ENCODE measurements at regions not wholly inside any gene's neighbourhood (a gene's known extent, or its start where the extent isn't known, plus 50 kb on each side); places are given as distances from the start of the nearest gene placed in this dataset.
"Not testable (repeated sequence)": the region's sequence is repeated elsewhere in the genome, so short reads cannot be mapped to it uniquely, and the experiment has no call there.

GRCh38 chr13:34738254-34738992 is 203.6 kb upstream of the NBEA start:
- TF ChIP-seq POLR2A (IDR thresholded peaks at IDR 0.05; ENCODE audit: borderline replicate concordance, extremely low read depth, insufficient read depth, insufficient read length) (no peak), ZBTB33 (IDR thresholded peaks at IDR 0.05; ENCODE audit: extremely low read depth, insufficient replicate concordance, low read length) (no peak), ZNF274 (IDR thresholded peaks at IDR 0.05; ENCODE audit: low read depth, low read length) (no peak), EZH2 (IDR thresholded peaks at IDR 0.05) (no peak), CBX3 (IDR thresholded peaks at IDR 0.05; ENCODE audit: low read depth) (no peak), YY1 (IDR thresholded peaks at IDR 0.05; ENCODE audit: extremely low read depth, insufficient replicate concordance, low read depth, low read length) (no peak), CEBPB (IDR thresholded peaks at IDR 0.05; ENCODE audit: low read depth) (no peak)
- TF ChIP-seq, protein P1, sequence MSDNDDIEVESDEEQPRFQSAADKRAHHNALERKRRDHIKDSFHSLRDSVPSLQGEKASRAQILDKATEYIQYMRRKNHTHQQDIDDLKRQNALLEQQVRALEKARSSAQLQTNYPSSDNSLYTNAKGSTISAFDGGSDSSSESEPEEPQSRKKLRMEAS (IDR thresholded peaks at IDR 0.05) = no peak
- Histone ChIP-seq H3K4me2 (ENCODE audit: low read length) (no peak overlapping the region), H3K27me3 (ENCODE audit: insufficient read depth, low read length) (no peaks in the 10 kb centered on the region), H3K9me2 (ENCODE audit: insufficient read depth) (no peaks in the 10 kb centered on the region), H3K4me3 (replicated peaks in 1 of 2; ENCODE audit: low read depth in 1 of 2, low read length in 2 of 2) (no peak overlapping the region), H4K20me1 (ENCODE audit: insufficient read depth) (no peaks in the 10 kb centered on the region), H3K79me2 (ENCODE audit: insufficient read depth, low read length) (no peaks in the 10 kb centered on the region), H3K36me3 (ENCODE audit: control insufficient read depth in 1 of 2, insufficient read depth in 2 of 2, low read length in 2 of 2) (no peaks in the 10 kb centered on the region), H3K27ac (ENCODE audit: low read depth, low read length) (no peak overlapping the region), H2AFZ (ENCODE audit: low read depth, low read length, poor library complexity, severe bottlenecking) (no peak overlapping the region), H3K9ac (ENCODE audit: low read length) (no peak overlapping the region), H3K4me1 (ENCODE audit: control insufficient read depth in 1 of 2, insufficient read depth in 2 of 2, low read length in 2 of 2) (no peaks in the 10 kb centered on the region), H3K9me3 (ENCODE audit: control insufficient read depth in 1 of 2, insufficient read depth in 1 of 2, low read depth in 1 of 2, low read length in 2 of 2) (no peaks in the 10 kb centered on the region)
- ATAC-seq = no peak
- POLR2A ChIA-PET = no interaction called here
- DNase-seq (ENCODE audit: low read depth, low spot score) = no peak
- BruUV-seq (replicated peaks) = no TSS peak
- CTCF ChIA-PET = no interaction called here
- intact Hi-C loops (cut with micrococcal nuclease) = no loop called here
- RAD21 ChIA-PET (ENCODE audit: low non-redundant PET in 1 of 2, low total read pairs in 2 of 2, uncharacterized antibody in 2 of 2, unreplicated experiment in 2 of 2) = no interaction called here

GRCh38 chr13:34747056-34747455 is 195.0 kb upstream of the NBEA start:
- H3K36me3 ChIP-seq (ENCODE audit: control insufficient read depth in 1 of 2, insufficient read depth in 2 of 2, low read length in 2 of 2); H2AFZ ChIP-seq (ENCODE audit: low read depth, low read length, poor library complexity, severe bottlenecking); ATAC-seq; BruUV-seq (replicated peaks); POLR2A ChIA-PET; H3K79me2 ChIP-seq (ENCODE audit: insufficient read depth, low read length); H3K9me2 ChIP-seq (ENCODE audit: insufficient read depth); RAD21 ChIA-PET (ENCODE audit: low non-redundant PET in 1 of 2, low total read pairs in 2 of 2, uncharacterized antibody in 2 of 2, unreplicated experiment in 2 of 2); H3K4me1 ChIP-seq (ENCODE audit: control insufficient read depth in 1 of 2, insufficient read depth in 2 of 2, low read length in 2 of 2); H3K4me3 ChIP-seq (replicated peaks in 1 of 2; ENCODE audit: low read depth in 1 of 2, low read length in 2 of 2); DNase-seq (ENCODE audit: low read depth, low spot score); H3K4me2 ChIP-seq (ENCODE audit: low read length); H4K20me1 ChIP-seq (ENCODE audit: insufficient read depth); H3K9me3 ChIP-seq (ENCODE audit: control insufficient read depth in 1 of 2, insufficient read depth in 1 of 2, low read depth in 1 of 2, low read length in 2 of 2); H3K27me3 ChIP-seq (ENCODE audit: insufficient read depth, low read length); CTCF ChIA-PET; H3K9ac ChIP-seq (ENCODE audit: low read length); intact Hi-C loops (cut with micrococcal nuclease); H3K27ac ChIP-seq (ENCODE audit: low read depth, low read length): not testable (repeated sequence)
